ENCODE measurements at regions not wholly inside any gene's neighbourhood (a gene's known extent, or its start where the extent isn't known, plus 50 kb on each side); places are given as distances from the start of the nearest gene placed in this dataset.
"Not testable (repeated sequence)": the region's sequence is repeated elsewhere in the genome, so short reads cannot be mapped to it uniquely, and the experiment has no call there.

- Histone ChIP-seq H3K4me1 (no peaks in the 10 kb centered on the region), H3K36me3 (no peaks in the 10 kb centered on the region), H3K4me3 (no peak overlapping the region), H3K27me3 (no peaks in the 10 kb centered on the region), H3K27ac (no peak overlapping the region), H3K9me3 (peaks cover 0 to 7% of the 10 kb centered on the region in 2 donors)
- no peak for DNase-seq
- no peak for TF ChIP-seq CTCF (IDR thresholded peaks at IDR 0.05)
- no peak for ATAC-seq
- intact Hi-C loops (cut with DNase I), result no loop called here
Measured at GRCh38 chr17:52420555-52421078, 262.1 kb upstream of the CA10 start.

DNA sequence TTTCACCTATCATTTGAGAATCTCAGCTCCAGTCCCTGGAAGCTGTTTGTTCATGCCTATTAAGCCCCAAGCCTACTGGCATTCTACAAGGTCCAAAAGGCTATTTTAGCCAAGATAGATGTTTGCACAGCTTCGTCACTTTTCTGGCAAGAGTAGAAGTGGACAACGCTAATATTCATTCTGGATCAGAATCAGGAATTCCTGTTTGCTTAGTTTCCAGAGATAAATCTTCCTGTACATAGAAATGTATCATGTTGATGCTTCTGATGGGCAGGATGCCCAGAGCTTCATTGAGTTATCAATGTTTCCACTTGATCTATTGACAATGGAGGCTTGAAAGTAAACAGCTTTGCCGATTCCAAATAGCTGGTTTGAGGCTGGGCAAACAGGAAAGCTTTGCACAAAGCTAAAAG, 260.7 kb upstream of the CA10 start:
- Histone ChIP-seq H3K9me3 (no peaks in the 10 kb centered on the region), H3K4me1 (no peaks in the 10 kb centered on the region), H3K36me3 (no peaks in the 10 kb centered on the region), H3K27ac (no peak overlapping the region), H3K27me3 (no peaks in the 10 kb centered on the region), H3K4me3 (no peak overlapping the region)
- DNase-seq, result no peak
- intact Hi-C loops (cut with DNase I), result no loop called here
- no peak for ATAC-seq
- no peak for TF ChIP-seq CTCF (IDR thresholded peaks at IDR 0.05)

DNA sequence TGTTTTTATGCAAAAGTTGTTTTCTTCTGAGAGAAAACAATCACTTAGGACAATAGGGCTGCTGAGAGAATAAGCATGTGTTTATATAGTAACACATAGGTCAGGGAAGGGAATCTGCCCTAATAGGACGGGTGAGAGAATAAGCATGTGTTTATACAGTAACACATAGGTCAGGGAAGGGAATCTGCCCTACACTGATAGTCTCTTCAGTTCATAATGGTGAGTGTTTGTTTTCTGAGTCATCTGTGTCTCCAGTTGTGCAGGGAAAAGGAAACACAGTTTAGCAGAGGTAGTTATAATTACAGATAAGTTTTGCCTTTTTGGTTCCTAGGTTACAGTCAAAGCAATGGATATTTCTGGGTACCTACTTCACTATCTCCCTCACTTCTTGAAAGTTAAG, 252.3 kb upstream of the CA10 start:
- no peaks in the 10 kb centered on the region for H3K27me3 ChIP-seq
- TF ChIP-seq CTCF (IDR thresholded peaks at IDR 0.05), result no peak
- no peaks in the 10 kb centered on the region for H3K4me1 ChIP-seq
- H3K4me3 ChIP-seq, result no peak overlapping the region
- H3K9me3 ChIP-seq, result no peaks in the 10 kb centered on the region
- DNase-seq (no peak), ATAC-seq (peak; percentile 21)
- no peaks in the 10 kb centered on the region for H3K36me3 ChIP-seq
- intact Hi-C loops (cut with DNase I), result no loop called here
- H3K27ac ChIP-seq, result no peak overlapping the region

DNA sequence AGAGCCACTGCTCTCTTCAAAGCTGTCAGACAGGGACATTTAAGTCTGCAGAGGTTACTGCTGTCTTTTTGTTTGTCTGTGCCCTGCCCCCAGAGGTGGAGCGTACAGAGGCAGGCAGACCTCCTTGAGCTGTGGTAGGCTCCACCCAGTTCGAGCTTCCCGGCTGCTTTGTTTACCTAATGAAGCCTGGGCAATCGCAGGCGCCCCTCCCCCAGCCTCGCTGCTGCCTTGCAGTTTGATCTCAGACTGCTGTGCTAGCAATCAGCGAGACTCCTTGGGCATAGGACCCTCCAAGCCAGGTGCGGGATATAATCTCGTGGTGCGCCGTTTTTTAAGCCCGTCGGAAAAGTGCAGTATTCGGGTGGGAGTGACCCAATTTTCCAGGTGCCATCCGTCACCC, 250.7 kb upstream of the CA10 start:
- intact Hi-C loops (cut with DNase I); H3K27ac ChIP-seq; H3K36me3 ChIP-seq; H3K4me3 ChIP-seq; H3K4me1 ChIP-seq; H3K9me3 ChIP-seq; ATAC-seq; H3K27me3 ChIP-seq: not testable (repeated sequence)
- peak in 1 of 4 donors; percentile 13 for DNase-seq

GRCh38 chr17:52395308-52395707, 236.8 kb upstream of the CA10 start:
- H3K9me3 ChIP-seq, result no peaks in the 10 kb centered on the region
- H3K27me3 ChIP-seq, result no peaks in the 10 kb centered on the region
- intact Hi-C loops (cut with DNase I), result no loop called here
- no peak overlapping the region for H3K27ac ChIP-seq
- H3K36me3 ChIP-seq, result no peaks in the 10 kb centered on the region
- no peaks in the 10 kb centered on the region for H3K4me1 ChIP-seq
- DNase-seq (no peak), ATAC-seq (no peak)
- no peak overlapping the region for H3K4me3 ChIP-seq
- TF ChIP-seq CTCF (IDR thresholded peaks at IDR 0.05), result no peak

- ATAC-seq, result no peak
- TF ChIP-seq CTCF (IDR thresholded peaks at IDR 0.05), result no peak
- H3K4me3 ChIP-seq, result no peak overlapping the region
- DNase-seq, result no peak
- intact Hi-C loops (cut with DNase I), result no loop called here
- no peaks in the 10 kb centered on the region for H3K27me3 ChIP-seq
- H3K27ac ChIP-seq, result no peak overlapping the region
- no peaks in the 10 kb centered on the region for H3K4me1 ChIP-seq
- H3K36me3 ChIP-seq, result no peaks in the 10 kb centered on the region
- H3K9me3 ChIP-seq, result no peaks in the 10 kb centered on the region
Measured at GRCh38 chr17:52390422-52390821, 231.9 kb upstream of the CA10 start.

All from left lung (tissue), 4 donors.